ENCODE measurements at regions not wholly inside any gene's neighbourhood (a gene's known extent, or its start where the extent isn't known, plus 50 kb on each side); places are given as distances from the start of the nearest gene placed in this dataset.

DNA sequence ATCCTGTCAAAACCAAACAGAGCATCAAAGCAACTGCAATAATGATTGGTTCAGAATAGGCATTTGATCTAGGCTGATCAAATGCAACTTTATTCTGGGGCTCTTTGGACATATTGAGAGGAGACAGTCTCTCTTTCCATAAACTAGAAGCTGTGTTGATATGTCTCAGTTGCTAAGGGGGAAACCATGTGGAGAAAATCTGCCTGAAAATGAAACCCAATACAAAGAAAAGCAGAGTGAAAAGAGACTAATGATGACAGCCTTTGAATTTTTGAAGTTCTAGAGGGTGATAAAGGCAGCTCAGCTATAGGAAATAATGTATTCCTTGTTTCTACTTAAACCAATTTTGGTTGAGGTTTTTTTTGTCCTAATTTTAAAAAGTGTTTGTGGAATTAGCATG is 941.8 kb upstream of the POT1 start (continued):
- TF ChIP-seq, protein P1, sequence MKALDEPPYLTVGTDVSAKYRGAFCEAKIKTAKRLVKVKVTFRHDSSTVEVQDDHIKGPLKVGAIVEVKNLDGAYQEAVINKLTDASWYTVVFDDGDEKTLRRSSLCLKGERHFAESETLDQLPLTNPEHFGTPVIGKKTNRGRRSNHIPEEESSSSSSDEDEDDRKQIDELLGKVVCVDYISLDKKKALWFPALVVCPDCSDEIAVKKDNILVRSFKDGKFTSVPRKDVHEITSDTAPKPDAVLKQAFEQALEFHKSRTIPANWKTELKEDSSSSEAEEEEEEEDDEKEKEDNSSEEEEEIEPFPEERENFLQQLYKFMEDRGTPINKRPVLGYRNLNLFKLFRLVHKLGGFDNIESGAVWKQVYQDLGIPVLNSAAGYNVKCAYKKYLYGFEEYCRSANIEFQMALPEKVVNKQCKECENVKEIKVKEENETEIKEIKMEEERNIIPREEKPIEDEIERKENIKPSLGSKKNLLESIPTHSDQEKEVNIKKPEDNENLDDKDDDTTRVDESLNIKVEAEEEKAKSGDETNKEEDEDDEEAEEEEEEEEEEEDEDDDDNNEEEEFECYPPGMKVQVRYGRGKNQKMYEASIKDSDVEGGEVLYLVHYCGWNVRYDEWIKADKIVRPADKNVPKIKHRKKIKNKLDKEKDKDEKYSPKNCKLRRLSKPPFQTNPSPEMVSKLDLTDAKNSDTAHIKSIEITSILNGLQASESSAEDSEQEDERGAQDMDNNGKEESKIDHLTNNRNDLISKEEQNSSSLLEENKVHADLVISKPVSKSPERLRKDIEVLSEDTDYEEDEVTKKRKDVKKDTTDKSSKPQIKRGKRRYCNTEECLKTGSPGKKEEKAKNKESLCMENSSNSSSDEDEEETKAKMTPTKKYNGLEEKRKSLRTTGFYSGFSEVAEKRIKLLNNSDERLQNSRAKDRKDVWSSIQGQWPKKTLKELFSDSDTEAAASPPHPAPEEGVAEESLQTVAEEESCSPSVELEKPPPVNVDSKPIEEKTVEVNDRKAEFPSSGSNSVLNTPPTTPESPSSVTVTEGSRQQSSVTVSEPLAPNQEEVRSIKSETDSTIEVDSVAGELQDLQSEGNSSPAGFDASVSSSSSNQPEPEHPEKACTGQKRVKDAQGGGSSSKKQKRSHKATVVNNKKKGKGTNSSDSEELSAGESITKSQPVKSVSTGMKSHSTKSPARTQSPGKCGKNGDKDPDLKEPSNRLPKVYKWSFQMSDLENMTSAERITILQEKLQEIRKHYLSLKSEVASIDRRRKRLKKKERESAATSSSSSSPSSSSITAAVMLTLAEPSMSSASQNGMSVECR (CRISPR knock-in tag; IDR thresholded peaks at IDR 0.05), result no peak
- TF ChIP-seq, protein P2, sequence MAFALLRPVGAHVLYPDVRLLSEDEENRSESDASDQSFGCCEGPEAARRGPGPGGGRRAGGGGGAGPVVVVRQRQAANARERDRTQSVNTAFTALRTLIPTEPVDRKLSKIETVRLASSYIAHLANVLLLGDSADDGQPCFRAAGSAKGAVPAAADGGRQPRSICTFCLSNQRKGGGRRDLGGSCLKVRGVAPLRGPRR (CRISPR knock-in tag; IDR thresholded peaks at IDR 0.05), result no peak
- TF ChIP-seq NFRKB (IDR thresholded peaks at IDR 0.05; ENCODE audit: low read depth) (no peak), EP400 (IDR thresholded peaks at IDR 0.05) (no peak), ZNF780A (CRISPR knock-in tag; IDR thresholded peaks at IDR 0.05) (no peak), SAFB (IDR thresholded peaks at IDR 0.05; ENCODE audit: borderline replicate concordance, low read depth, low read length) (no peak), ZBTB7A (IDR thresholded peaks at IDR 0.05; ENCODE audit: borderline replicate concordance, control insufficient read depth, low read depth, low read length) (no peak), EHMT2 (IDR thresholded peaks at IDR 0.05) (no peak), HOXB6 (CRISPR knock-in tag; IDR thresholded peaks at IDR 0.05; ENCODE audit: borderline replicate concordance) (no peak), E2F3 (CRISPR knock-in tag; IDR thresholded peaks at IDR 0.05) (no peak), ZNF75A (CRISPR knock-in tag; IDR thresholded peaks at IDR 0.05) (no peak)
- TF ChIP-seq, protein P3, sequence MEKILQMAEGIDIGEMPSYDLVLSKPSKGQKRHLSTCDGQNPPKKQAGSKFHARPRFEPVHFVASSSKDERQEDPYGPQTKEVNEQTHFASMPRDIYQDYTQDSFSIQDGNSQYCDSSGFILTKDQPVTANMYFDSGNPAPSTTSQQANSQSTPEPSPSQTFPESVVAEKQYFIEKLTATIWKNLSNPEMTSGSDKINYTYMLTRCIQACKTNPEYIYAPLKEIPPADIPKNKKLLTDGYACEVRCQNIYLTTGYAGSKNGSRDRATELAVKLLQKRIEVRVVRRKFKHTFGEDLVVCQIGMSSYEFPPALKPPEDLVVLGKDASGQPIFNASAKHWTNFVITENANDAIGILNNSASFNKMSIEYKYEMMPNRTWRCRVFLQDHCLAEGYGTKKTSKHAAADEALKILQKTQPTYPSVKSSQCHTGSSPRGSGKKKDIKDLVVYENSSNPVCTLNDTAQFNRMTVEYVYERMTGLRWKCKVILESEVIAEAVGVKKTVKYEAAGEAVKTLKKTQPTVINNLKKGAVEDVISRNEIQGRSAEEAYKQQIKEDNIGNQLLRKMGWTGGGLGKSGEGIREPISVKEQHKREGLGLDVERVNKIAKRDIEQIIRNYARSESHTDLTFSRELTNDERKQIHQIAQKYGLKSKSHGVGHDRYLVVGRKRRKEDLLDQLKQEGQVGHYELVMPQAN (IDR thresholded peaks at IDR 0.05; ENCODE audit: borderline replicate concordance), result no peak
- TF ChIP-seq, protein P4, sequence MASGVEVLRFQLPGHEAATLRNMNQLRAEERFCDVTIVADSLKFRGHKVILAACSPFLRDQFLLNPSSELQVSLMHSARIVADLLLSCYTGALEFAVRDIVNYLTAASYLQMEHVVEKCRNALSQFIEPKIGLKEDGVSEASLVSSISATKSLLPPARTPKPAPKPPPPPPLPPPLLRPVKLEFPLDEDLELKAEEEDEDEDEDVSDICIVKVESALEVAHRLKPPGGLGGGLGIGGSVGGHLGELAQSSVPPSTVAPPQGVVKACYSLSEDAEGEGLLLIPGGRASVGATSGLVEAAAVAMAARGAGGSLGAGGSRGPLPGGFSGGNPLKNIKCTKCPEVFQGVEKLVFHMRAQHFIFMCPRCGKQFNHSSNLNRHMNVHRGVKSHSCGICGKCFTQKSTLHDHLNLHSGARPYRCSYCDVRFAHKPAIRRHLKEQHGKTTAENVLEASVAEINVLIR (CRISPR knock-in tag; IDR thresholded peaks at IDR 0.05), result no peak
